ENCODE measurements at regions not wholly inside any gene's neighbourhood (a gene's known extent, or its start where the extent isn't known, plus 50 kb on each side); places are given as distances from the start of the nearest gene placed in this dataset.

DNA sequence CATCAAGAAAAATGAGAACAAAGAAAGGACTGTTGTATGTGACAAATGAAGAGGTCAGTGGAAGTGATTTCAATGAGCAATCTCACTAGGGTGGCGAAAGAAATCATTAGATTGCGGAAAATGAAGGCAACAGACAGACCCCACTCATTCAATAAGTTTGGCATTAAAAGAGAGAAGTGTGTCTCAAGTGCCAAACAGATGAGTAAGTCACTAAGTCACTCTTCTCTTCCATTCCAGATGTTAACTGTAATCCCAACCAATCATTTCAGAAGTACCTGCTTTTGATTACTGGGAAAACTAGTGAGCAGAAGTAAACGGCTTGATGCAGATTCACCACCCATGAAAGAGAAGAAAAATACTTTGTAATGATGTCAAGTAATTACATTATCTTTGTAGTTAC lies 144.3 kb upstream of the PRMT6 start:
- no peaks in the 10 kb centered on the region for H3K36me3 ChIP-seq (ENCODE audit: control insufficient read depth in 2 of 2, extremely low read depth in 1 of 2, insufficient read depth in 2 of 2, low read length in 2 of 2)
- intact Hi-C loops (cut with micrococcal nuclease) (no loop called here), dilution Hi-C loops (cut with MboI; ENCODE audit: extremely low pct_ligation_motif_present, low sequenced_read_pairs) (no loop called here)
- no TSS peak for BruUV-seq (replicated peaks)
- H3K4me1 ChIP-seq (ENCODE audit: control insufficient read depth, extremely low read depth, insufficient read depth, low read length): no peaks in the 10 kb centered on the region
- H3K4me3 ChIP-seq (replicated peaks in 1 of 3; ENCODE audit: insufficient read depth in 1 of 3, low read depth in 1 of 3, low read length in 3 of 3): no peak overlapping the region
- no peak overlapping the region for H3K4me2 ChIP-seq (ENCODE audit: insufficient read depth, low read length)
- ChIA-PET CTCF (no interaction called here), POLR2A (no interaction called here)
- H3K27ac ChIP-seq (ENCODE audit: insufficient read depth, low read depth, low read length): no peak overlapping the region
- H3K27me3 ChIP-seq (ENCODE audit: control insufficient read depth in 2 of 2, insufficient read depth in 2 of 2, low read length in 2 of 2): no peaks in the 10 kb centered on the region
- no peaks in the 10 kb centered on the region for H3K79me2 ChIP-seq (ENCODE audit: control insufficient read depth, insufficient read depth, low read length)
- FAIRE-seq: no peak
- H2AFZ ChIP-seq (ENCODE audit: low read depth, low read length): no peak overlapping the region
- no peaks in the 10 kb centered on the region for H4K20me1 ChIP-seq (replicated peaks; ENCODE audit: control insufficient read depth, extremely low read depth, insufficient read depth, low read length)
- H3K9ac ChIP-seq (replicated peaks; ENCODE audit: extremely low read depth, insufficient read depth, low read length): no peak overlapping the region
- no peaks in the 10 kb centered on the region for H3K9me1 ChIP-seq (replicated peaks; ENCODE audit: control insufficient read depth, extremely low read depth, insufficient read depth, low read length)
- peaks cover 2% of the 10 kb centered on the region for H3K9me3 ChIP-seq (replicated peaks; ENCODE audit: control insufficient read depth, insufficient read depth, low read length)
- TF ChIP-seq, protein P1, sequence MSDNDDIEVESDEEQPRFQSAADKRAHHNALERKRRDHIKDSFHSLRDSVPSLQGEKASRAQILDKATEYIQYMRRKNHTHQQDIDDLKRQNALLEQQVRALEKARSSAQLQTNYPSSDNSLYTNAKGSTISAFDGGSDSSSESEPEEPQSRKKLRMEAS (IDR thresholded peaks at IDR 0.05; ENCODE audit: insufficient read depth, insufficient read length): no peak
- TF ChIP-seq FOS (IDR thresholded peaks at IDR 0.05; ENCODE audit: borderline replicate concordance, insufficient read depth, low read length) (no peak), MYC (IDR thresholded peaks at IDR 0.05; ENCODE audit: low read depth, low read length) (no peak), JUN (IDR thresholded peaks at IDR 0.05; ENCODE audit: borderline replicate concordance, insufficient read depth, insufficient read length, low read depth) (no peak)
- DNase-seq (ENCODE audit: low read depth, low spot score): no peak

DNA sequence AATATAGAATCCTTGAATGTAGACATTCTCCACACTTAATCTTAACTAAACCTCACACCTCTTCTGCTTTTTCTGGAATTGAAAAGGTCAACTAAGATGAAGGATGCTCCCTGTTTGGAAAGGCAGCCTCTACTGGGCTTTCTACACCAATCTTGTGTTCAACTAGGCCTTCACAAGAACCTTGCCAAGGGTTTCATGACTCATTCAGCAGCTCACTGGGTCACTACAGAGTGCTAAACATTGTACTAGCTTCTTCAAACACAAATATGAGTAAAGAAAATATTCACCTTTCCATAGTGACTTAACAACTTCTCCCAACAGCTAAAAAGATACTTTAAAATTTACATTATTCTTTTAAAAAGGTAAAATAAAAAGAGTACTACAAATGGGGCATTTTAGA lies 135.3 kb upstream of the PRMT6 start:
- intact Hi-C loops (cut with micrococcal nuclease): no loop called here
- H3K36me3 ChIP-seq (ENCODE audit: control insufficient read depth in 2 of 2, extremely low read depth in 1 of 2, insufficient read depth in 2 of 2, low read length in 2 of 2): no peaks in the 10 kb centered on the region
- CTCF ChIA-PET: no interaction called here

More for the DNA sequence above, 135.3 kb upstream of the PRMT6 start:
- Histone ChIP-seq H3K4me1 (ENCODE audit: control insufficient read depth, extremely low read depth, insufficient read depth, low read length) (no peaks in the 10 kb centered on the region), H3K9ac (replicated peaks; ENCODE audit: extremely low read depth, insufficient read depth, low read length) (no peak overlapping the region), H2AFZ (ENCODE audit: low read depth, low read length) (no peak overlapping the region), H3K9me1 (replicated peaks; ENCODE audit: control insufficient read depth, extremely low read depth, insufficient read depth, low read length) (no peaks in the 10 kb centered on the region), H3K27ac (ENCODE audit: insufficient read depth, low read depth, low read length) (no peak overlapping the region), H3K27me3 (ENCODE audit: control insufficient read depth in 2 of 2, insufficient read depth in 2 of 2, low read length in 2 of 2) (no peaks in the 10 kb centered on the region), H3K4me3 (replicated peaks in 1 of 3; ENCODE audit: insufficient read depth in 1 of 3, low read depth in 1 of 3, low read length in 3 of 3) (no peak overlapping the region), H3K9me3 (replicated peaks; ENCODE audit: control insufficient read depth, insufficient read depth, low read length) (peaks cover 2% of the 10 kb centered on the region), H3K4me2 (ENCODE audit: insufficient read depth, low read length) (no peak overlapping the region), H3K79me2 (ENCODE audit: control insufficient read depth, insufficient read depth, low read length) (no peaks in the 10 kb centered on the region), H4K20me1 (replicated peaks; ENCODE audit: control insufficient read depth, extremely low read depth, insufficient read depth, low read length) (no peaks in the 10 kb centered on the region)
- no peak for TF ChIP-seq JUN (IDR thresholded peaks at IDR 0.05; ENCODE audit: borderline replicate concordance, insufficient read depth, insufficient read length, low read depth)
- TF ChIP-seq MYC (IDR thresholded peaks at IDR 0.05; ENCODE audit: low read depth, low read length): no peak
- TF ChIP-seq, protein P1 (IDR thresholded peaks at IDR 0.05; ENCODE audit: insufficient read depth, insufficient read length): no peak
- no peak for TF ChIP-seq POLR2A (IDR thresholded peaks at IDR 0.05; ENCODE audit: low read depth, low read length)
- no peak for TF ChIP-seq POLR2AphosphoS5 (IDR thresholded peaks at IDR 0.05; ENCODE audit: insufficient read depth, low read depth, low read length)
- TF ChIP-seq, protein P2, sequence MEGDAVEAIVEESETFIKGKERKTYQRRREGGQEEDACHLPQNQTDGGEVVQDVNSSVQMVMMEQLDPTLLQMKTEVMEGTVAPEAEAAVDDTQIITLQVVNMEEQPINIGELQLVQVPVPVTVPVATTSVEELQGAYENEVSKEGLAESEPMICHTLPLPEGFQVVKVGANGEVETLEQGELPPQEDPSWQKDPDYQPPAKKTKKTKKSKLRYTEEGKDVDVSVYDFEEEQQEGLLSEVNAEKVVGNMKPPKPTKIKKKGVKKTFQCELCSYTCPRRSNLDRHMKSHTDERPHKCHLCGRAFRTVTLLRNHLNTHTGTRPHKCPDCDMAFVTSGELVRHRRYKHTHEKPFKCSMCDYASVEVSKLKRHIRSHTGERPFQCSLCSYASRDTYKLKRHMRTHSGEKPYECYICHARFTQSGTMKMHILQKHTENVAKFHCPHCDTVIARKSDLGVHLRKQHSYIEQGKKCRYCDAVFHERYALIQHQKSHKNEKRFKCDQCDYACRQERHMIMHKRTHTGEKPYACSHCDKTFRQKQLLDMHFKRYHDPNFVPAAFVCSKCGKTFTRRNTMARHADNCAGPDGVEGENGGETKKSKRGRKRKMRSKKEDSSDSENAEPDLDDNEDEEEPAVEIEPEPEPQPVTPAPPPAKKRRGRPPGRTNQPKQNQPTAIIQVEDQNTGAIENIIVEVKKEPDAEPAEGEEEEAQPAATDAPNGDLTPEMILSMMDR (IDR thresholded peaks at IDR 0.05; ENCODE audit: extremely low read depth in 1 of 2, insufficient read depth in 1 of 2, low read depth in 1 of 2, low read length in 2 of 2): no peak
- TF ChIP-seq FOS (IDR thresholded peaks at IDR 0.05; ENCODE audit: borderline replicate concordance, insufficient read depth, low read length): no peak
- TF ChIP-seq EZH2 (IDR thresholded peaks at IDR 0.05; ENCODE audit: borderline replicate concordance, low read depth, low read length, severe bottlenecking): no peak
- no peak for TF ChIP-seq GATA2 (IDR thresholded peaks at IDR 0.05; ENCODE audit: insufficient read depth, insufficient read length, low read depth, low read length)
- POLR2A ChIA-PET: no interaction called here
- dilution Hi-C loops (cut with MboI; ENCODE audit: extremely low pct_ligation_motif_present, low sequenced_read_pairs): no loop called here
- no peak for FAIRE-seq
- BruUV-seq (replicated peaks): no TSS peak
- no peak for DNase-seq (ENCODE audit: low read depth, low spot score)

Measured in endothelial cell of umbilical vein (primary cell).